ENCODE measurements at regions not wholly inside any gene's neighbourhood (a gene's known extent, or its start where the extent isn't known, plus 50 kb on each side); places are given as distances from the start of the nearest gene placed in this dataset.
"Not testable (repeated sequence)": the region's sequence is repeated elsewhere in the genome, so short reads cannot be mapped to it uniquely, and the experiment has no call there.

- no peak for DNase-seq (ENCODE audit: low read depth)
Observed at GRCh38 chr12:24668563-24668962, 280.3 kb downstream of the BCAT1 start.

GRCh38 chr12:24664161-24664880, 284.6 kb downstream of the BCAT1 start:
- no peak for DNase-seq (ENCODE audit: low read depth)

- peak; percentile 67 for DNase-seq (ENCODE audit: low read depth)
Observed at GRCh38 chr12:24661657-24662096, 287.2 kb downstream of the BCAT1 start.

GRCh38 chr12:24659016-24659415, 289.9 kb downstream of the BCAT1 start:
- DNase-seq (ENCODE audit: low read depth), result no peak

GRCh38 chr12:24654344-24654743, 294.6 kb downstream of the BCAT1 start:
- not testable (repeated sequence) for DNase-seq (ENCODE audit: low read depth)

- DNase-seq (ENCODE audit: low read depth), result no peak
Observed at GRCh38 chr12:24649634-24650033, 299.3 kb downstream of the BCAT1 start.

GRCh38 chr12:24649209-24649608, 299.7 kb downstream of the BCAT1 start:
- DNase-seq (ENCODE audit: low read depth), result no peak

- DNase-seq (ENCODE audit: low read depth), result no peak
Observed at GRCh38 chr12:24645254-24645653, 303.6 kb downstream of the BCAT1 start.

- no peak for DNase-seq (ENCODE audit: low read depth)
Observed at GRCh38 chr12:24643120-24644119, 305.5 kb downstream of the BCAT1 start.

GRCh38 chr12:24639641-24640040, 309.3 kb downstream of the BCAT1 start:
- no peak for DNase-seq (ENCODE audit: low read depth)

- no peak for DNase-seq (ENCODE audit: low read depth)
Observed at GRCh38 chr12:24632466-24632865, 316.4 kb downstream of the BCAT1 start.

GRCh38 chr12:24631676-24632426, 317.1 kb downstream of the BCAT1 start:
- DNase-seq (ENCODE audit: low read depth), result no peak

GRCh38 chr12:24630856-24631255, 318.0 kb downstream of the BCAT1 start:
- no peak for DNase-seq (ENCODE audit: low read depth)

GRCh38 chr12:24630446-24630845, 318.5 kb downstream of the BCAT1 start:
- DNase-seq (ENCODE audit: low read depth), result no peak

- no peak for DNase-seq (ENCODE audit: low read depth)
Observed at GRCh38 chr12:24625103-24625502, 323.8 kb downstream of the BCAT1 start.

GRCh38 chr12:24619954-24620353, 328.9 kb downstream of the BCAT1 start:
- DNase-seq (ENCODE audit: low read depth), result not testable (repeated sequence)

GRCh38 chr12:24617471-24617870, 331.4 kb downstream of the BCAT1 start:
- DNase-seq (ENCODE audit: low read depth), result no peak

- no peak for DNase-seq (ENCODE audit: low read depth)
Observed at GRCh38 chr12:24615967-24616411, 332.9 kb downstream of the BCAT1 start.

- DNase-seq (ENCODE audit: low read depth), result no peak
Observed at GRCh38 chr12:24608637-24609285, 340.1 kb downstream of the BCAT1 start.

GRCh38 chr12:24608108-24608507, 340.8 kb downstream of the BCAT1 start:
- DNase-seq (ENCODE audit: low read depth), result no peak

GRCh38 chr12:24605916-24606315, 343.0 kb downstream of the BCAT1 start:
- DNase-seq (ENCODE audit: low read depth), result no peak

- DNase-seq (ENCODE audit: low read depth), result no peak
Observed at GRCh38 chr12:24605466-24605865, 343.4 kb downstream of the BCAT1 start.

Measured in stromal cell of bone marrow (primary cell).